ENCODE measurements at regions not wholly inside any gene's neighbourhood (a gene's known extent, or its start where the extent isn't known, plus 50 kb on each side); places are given as distances from the start of the nearest gene placed in this dataset.

GRCh38 chr6:137707038-137707589 is 159.9 kb upstream of the TNFAIP3 start:
- no peak overlapping the region for H3K4me3 ChIP-seq (ENCODE audit: control insufficient read depth in 1 of 7, extremely low read depth in 1 of 7, insufficient read depth in 4 of 7, low read depth in 2 of 7, low read length in 6 of 7)
- no peaks in the 10 kb centered on the region for H3K9me3 ChIP-seq (ENCODE audit: control extremely low read depth in 1 of 5, control insufficient read depth in 4 of 5, insufficient read depth in 2 of 5, low read depth in 1 of 5, low read length in 4 of 5)
- POLR2A ChIA-PET, result interaction anchor here (1.8 kb wide), 1 partner anchor 160 kb away, joined by 9 read pairs; the partner anchor contains the start of gene TNFAIP3
- CTCF ChIA-PET, result interaction anchor here (0.6 to 4.0 kb wide), 30 partner anchors 8 to 297 kb away, joined by 3 to 76 read pairs (median 4); partner anchors contain the start of gene TNFAIP3
- no peak for DNase-seq
- 89% methylated on average over 6 of the region's 9 CpGs for WGBS (ENCODE audit: insufficient coverage)
- H3K27me3 ChIP-seq (replicated peaks in 2 of 5; ENCODE audit: control insufficient read depth in 4 of 5, insufficient read depth in 5 of 5, low read length in 4 of 5), result no peaks in the 10 kb centered on the region
- H3K4me1 ChIP-seq (ENCODE audit: control extremely low read depth in 1 of 4, control insufficient read depth in 4 of 4, insufficient read depth in 4 of 4, low read length in 3 of 4), result peaks cover 0 to 16% (median 8%) of the 10 kb centered on the region in 4 experiments
- H3K27ac ChIP-seq (ENCODE audit: insufficient read depth in 1 of 2, low read depth in 1 of 2, low read length in 2 of 2, poor library complexity in 1 of 2, severe bottlenecking in 2 of 2), result no peak overlapping the region
- H3K36me3 ChIP-seq (ENCODE audit: control insufficient read depth in 4 of 4, insufficient read depth in 4 of 4, low read length in 3 of 4), result no peaks in the 10 kb centered on the region

- POLR2A ChIA-PET, result interaction anchor here (1.8 kb wide), 1 partner anchor 159 kb away, joined by 9 read pairs; the partner anchor contains the start of gene TNFAIP3
- H3K27ac ChIP-seq (ENCODE audit: insufficient read depth in 1 of 2, low read depth in 1 of 2, low read length in 2 of 2, poor library complexity in 1 of 2, severe bottlenecking in 2 of 2), result no peak overlapping the region
These were observed 159.3 kb upstream of the TNFAIP3 start for GRCh38 chr6:137707590-137708360.

GRCh38 chr6:137708481-137708880 is 158.6 kb upstream of the TNFAIP3 start:
- Histone ChIP-seq H3K27ac (ENCODE audit: insufficient read depth in 1 of 2, low read depth in 1 of 2, low read length in 2 of 2, poor library complexity in 1 of 2, severe bottlenecking in 2 of 2) (no peak overlapping the region), H3K4me1 (ENCODE audit: control extremely low read depth in 1 of 4, control insufficient read depth in 4 of 4, insufficient read depth in 4 of 4, low read length in 3 of 4) (peaks cover 0 to 16% (median 8%) of the 10 kb centered on the region in 4 experiments), H3K9me3 (ENCODE audit: control extremely low read depth in 1 of 5, control insufficient read depth in 4 of 5, insufficient read depth in 2 of 5, low read depth in 1 of 5, low read length in 4 of 5) (no peaks in the 10 kb centered on the region), H3K4me3 (ENCODE audit: control insufficient read depth in 1 of 7, extremely low read depth in 1 of 7, insufficient read depth in 4 of 7, low read depth in 2 of 7, low read length in 6 of 7) (no peak overlapping the region), H3K27me3 (replicated peaks in 2 of 5; ENCODE audit: control insufficient read depth in 4 of 5, insufficient read depth in 5 of 5, low read length in 4 of 5) (no peaks in the 10 kb centered on the region), H3K36me3 (ENCODE audit: control insufficient read depth in 4 of 4, insufficient read depth in 4 of 4, low read length in 3 of 4) (no peaks in the 10 kb centered on the region)
- no CpG with 5 or more reads among the region's 1 CpG for WGBS (ENCODE audit: insufficient coverage)
- DNase-seq, result no peak
- ChIA-PET CTCF (interaction anchor here (0.6 to 2.4 kb wide), 36 partner anchors 8 to 298 kb away, joined by 3 to 15 read pairs (median 4); partner anchors contain the start of gene TNFAIP3), POLR2A (interaction anchor here (1.8 kb wide), 1 partner anchor 158 kb away, joined by 9 read pairs; the partner anchor contains the start of gene TNFAIP3)

More at GRCh38 chr6:137707590-137708360, 159.3 kb upstream of the TNFAIP3 start:
- 3% methylated on average over 5 of the region's 13 CpGs for WGBS (ENCODE audit: insufficient coverage)
- Histone ChIP-seq H3K4me3 (ENCODE audit: control insufficient read depth in 1 of 7, extremely low read depth in 1 of 7, insufficient read depth in 4 of 7, low read depth in 2 of 7, low read length in 6 of 7) (peak overlapping the region in 1 of 7 experiments; percentile 36), H3K4me1 (ENCODE audit: control extremely low read depth in 1 of 4, control insufficient read depth in 4 of 4, insufficient read depth in 4 of 4, low read length in 3 of 4) (peaks cover 0 to 16% (median 8%) of the 10 kb centered on the region in 4 experiments), H3K27me3 (replicated peaks in 2 of 5; ENCODE audit: control insufficient read depth in 4 of 5, insufficient read depth in 5 of 5, low read length in 4 of 5) (no peaks in the 10 kb centered on the region), H3K9me3 (ENCODE audit: control extremely low read depth in 1 of 5, control insufficient read depth in 4 of 5, insufficient read depth in 2 of 5, low read depth in 1 of 5, low read length in 4 of 5) (no peaks in the 10 kb centered on the region), H3K36me3 (ENCODE audit: control insufficient read depth in 4 of 4, insufficient read depth in 4 of 4, low read length in 3 of 4) (no peaks in the 10 kb centered on the region)
- DNase-seq, result peak; percentile 86 to 92 (median 89)
- CTCF ChIA-PET, result interaction anchor here (0.6 to 2.4 kb wide), 34 partner anchors 8 to 299 kb away, joined by 3 to 15 read pairs (median 5); partner anchors contain the start of gene TNFAIP3

- peaks cover 0 to 16% (median 8%) of the 10 kb centered on the region in 4 experiments for H3K4me1 ChIP-seq (ENCODE audit: control extremely low read depth in 1 of 4, control insufficient read depth in 4 of 4, insufficient read depth in 4 of 4, low read length in 3 of 4)
- DNase-seq, result no peak
- H3K4me3 ChIP-seq (ENCODE audit: control insufficient read depth in 1 of 7, extremely low read depth in 1 of 7, insufficient read depth in 4 of 7, low read depth in 2 of 7, low read length in 6 of 7), result no peak overlapping the region
- no peak overlapping the region for H3K27ac ChIP-seq (ENCODE audit: insufficient read depth in 1 of 2, low read depth in 1 of 2, low read length in 2 of 2, poor library complexity in 1 of 2, severe bottlenecking in 2 of 2)
- WGBS (ENCODE audit: insufficient coverage), result 97% methylated on average over 6 of the region's 7 CpGs
- no peaks in the 10 kb centered on the region for H3K27me3 ChIP-seq (replicated peaks in 2 of 5; ENCODE audit: control insufficient read depth in 4 of 5, insufficient read depth in 5 of 5, low read length in 4 of 5)
- ChIA-PET POLR2A (no interaction called here), CTCF (interaction anchor here (0.6 to 2.4 kb wide), 15 partner anchors 7 to 266 kb away, joined by 3 to 15 read pairs (median 6); partner anchors contain the start of gene TNFAIP3)
- H3K36me3 ChIP-seq (ENCODE audit: control insufficient read depth in 4 of 4, insufficient read depth in 4 of 4, low read length in 3 of 4), result no peaks in the 10 kb centered on the region
- no peaks in the 10 kb centered on the region for H3K9me3 ChIP-seq (ENCODE audit: control extremely low read depth in 1 of 5, control insufficient read depth in 4 of 5, insufficient read depth in 2 of 5, low read depth in 1 of 5, low read length in 4 of 5)
These were observed 157.4 kb upstream of the TNFAIP3 start for GRCh38 chr6:137709424-137710236.

GRCh38 chr6:137711972-137712371 is 155.1 kb upstream of the TNFAIP3 start:
- Histone ChIP-seq H3K4me1 (ENCODE audit: control extremely low read depth in 1 of 4, control insufficient read depth in 4 of 4, insufficient read depth in 4 of 4, low read length in 3 of 4) (peaks cover 0 to 20% (median 7%) of the 10 kb centered on the region in 4 experiments), H3K27ac (ENCODE audit: insufficient read depth in 1 of 2, low read depth in 1 of 2, low read length in 2 of 2, poor library complexity in 1 of 2, severe bottlenecking in 2 of 2) (no peak overlapping the region), H3K9me3 (ENCODE audit: control extremely low read depth in 1 of 5, control insufficient read depth in 4 of 5, insufficient read depth in 2 of 5, low read depth in 1 of 5, low read length in 4 of 5) (no peaks in the 10 kb centered on the region), H3K4me3 (ENCODE audit: control insufficient read depth in 1 of 7, extremely low read depth in 1 of 7, insufficient read depth in 4 of 7, low read depth in 2 of 7, low read length in 6 of 7) (no peak overlapping the region), H3K27me3 (replicated peaks in 2 of 5; ENCODE audit: control insufficient read depth in 4 of 5, insufficient read depth in 5 of 5, low read length in 4 of 5) (no peaks in the 10 kb centered on the region), H3K36me3 (ENCODE audit: control insufficient read depth in 4 of 4, insufficient read depth in 4 of 4, low read length in 3 of 4) (no peaks in the 10 kb centered on the region)
- DNase-seq, result no peak
- POLR2A ChIA-PET, result no interaction called here
- CTCF ChIA-PET, result interaction anchor here (0.6 to 2.6 kb wide), 6 partner anchors 11 to 237 kb away, joined by 3 to 9 read pairs (median 4); no protein-coding TSS in a partner anchor
- 90% methylated on average over 1 of the region's 1 CpG for WGBS (ENCODE audit: insufficient coverage)

GRCh38 chr6:137712587-137712986 is 154.5 kb upstream of the TNFAIP3 start:
- H3K4me1 ChIP-seq (ENCODE audit: control extremely low read depth in 1 of 4, control insufficient read depth in 4 of 4, insufficient read depth in 4 of 4, low read length in 3 of 4), result peaks cover 0 to 17% (median 6%) of the 10 kb centered on the region in 4 experiments
- H3K9me3 ChIP-seq (ENCODE audit: control extremely low read depth in 1 of 5, control insufficient read depth in 4 of 5, insufficient read depth in 2 of 5, low read depth in 1 of 5, low read length in 4 of 5), result no peaks in the 10 kb centered on the region
- H3K36me3 ChIP-seq (ENCODE audit: control insufficient read depth in 4 of 4, insufficient read depth in 4 of 4, low read length in 3 of 4), result no peaks in the 10 kb centered on the region
- WGBS (ENCODE audit: insufficient coverage), result 100% methylated on average over 2 of the region's 5 CpGs
- no peaks in the 10 kb centered on the region for H3K27me3 ChIP-seq (replicated peaks in 2 of 5; ENCODE audit: control insufficient read depth in 4 of 5, insufficient read depth in 5 of 5, low read length in 4 of 5)
- CTCF ChIA-PET, result interaction anchor here (0.6 to 2.6 kb wide), 8 partner anchors 8 to 237 kb away, joined by 3 to 9 read pairs (median 4); no protein-coding TSS in a partner anchor
- no peak overlapping the region for H3K27ac ChIP-seq (ENCODE audit: insufficient read depth in 1 of 2, low read depth in 1 of 2, low read length in 2 of 2, poor library complexity in 1 of 2, severe bottlenecking in 2 of 2)
- no peak overlapping the region for H3K4me3 ChIP-seq (ENCODE audit: control insufficient read depth in 1 of 7, extremely low read depth in 1 of 7, insufficient read depth in 4 of 7, low read depth in 2 of 7, low read length in 6 of 7)
- POLR2A ChIA-PET, result no interaction called here
- no peak for DNase-seq

Measured in common myeloid progenitor, CD34-positive (primary cell).